Smooth muscle cell (in vitro differentiated cells): ENCODE measurements at regions not wholly inside any gene's neighbourhood (a gene's known extent, or its start where the extent isn't known, plus 50 kb on each side); places are given as distances from the start of the nearest gene placed in this dataset.

Source experiments
- DNase-seq: peaks from one replicate; lab custom pipeline; 2025; ENCODE audit not compliant: unreplicated experiment; lab: John Stamatoyannopoulos, UW
- H2AFZ ChIP-seq: fragments of 200-600 bp; sonication (generic); 2 replicates; pipeline ENCODE4 v1.6.0; 2016; ENCODE audit warnings: antibody characterized with exemption, low read depth, mild to moderate bottlenecking
- H3F3A ChIP-seq: fragments of 200-600 bp; sonication (generic); 2 replicates; pipeline ENCODE4 v1.6.0; 2017; ENCODE audit warnings: antibody characterized with exemption, low read depth
- H3K27ac ChIP-seq: fragments of 200-600 bp; sonication (generic); 2 replicates; pipeline ENCODE4 v1.5.1; 2016; ENCODE audit warnings: low read depth, mild to moderate bottlenecking
- H3K27me3 ChIP-seq: fragments of 200-600 bp; sonication (generic); 2 replicates; pipeline ENCODE4 v1.6.1; 2016; ENCODE audit warnings: low read depth, mild to moderate bottlenecking
- H3K36me3 ChIP-seq: fragments of 200-600 bp; sonication (generic); 2 replicates; pipeline ENCODE4 v1.5.1; 2016; ENCODE audit warnings: low read depth
- H3K4me1 ChIP-seq: fragments of 200-600 bp; sonication (generic); 2 replicates; pipeline ENCODE4 v1.5.1; 2016; ENCODE audit warnings: low read depth
- H3K4me2 ChIP-seq: fragments of 200-600 bp; sonication (generic); 2 replicates; pipeline ENCODE4 v1.6.0; 2016; ENCODE audit warnings: mild to moderate bottlenecking
- H3K4me3 ChIP-seq: fragments of 200-600 bp; sonication (generic); 2 replicates; pipeline ENCODE4 v1.5.1; 2016; ENCODE audit warnings: mild to moderate bottlenecking
- H3K79me2 ChIP-seq: fragments of 200-600 bp; sonication (generic); 2 replicates; pipeline ENCODE4 v1.6.0; 2016; ENCODE audit warnings: low read depth, mild to moderate bottlenecking
- H3K9ac ChIP-seq: fragments of 200-600 bp; sonication (generic); 2 replicates; pipeline ENCODE4 v1.6.0; 2016; ENCODE audit warnings: low read depth
- H3K9me3 ChIP-seq: fragments of 200-600 bp; sonication (generic); replicated peaks from 2 replicates; pipeline ENCODE4 v1.5.1; 2016; ENCODE audit warnings: low read depth
- H4K20me1 ChIP-seq: fragments of 200-600 bp; sonication (generic); 2 replicates; pipeline ENCODE4 v1.6.0; 2016; ENCODE audit warnings: low read depth
- WGBS: methylation state at CpG from one replicate; pipeline ENCODE4 v1.1.7; 2016; ENCODE audit warnings: low lambda C conversion rate; 5-methylcytosine and 5-hydroxymethylcytosine counted together
- TF ChIP-seq, protein P1 (sequence below): fragments of 200-600 bp; sonication (generic); IDR thresholded peaks from 2 replicates; pipeline ENCODE4 v1.5.1; 2017; ENCODE audit warnings: borderline replicate concordance, mild to moderate bottlenecking, antibody characterized with exemption; ENCODE audit not compliant: insufficient read depth, poor library complexity, severe bottlenecking

DNA sequence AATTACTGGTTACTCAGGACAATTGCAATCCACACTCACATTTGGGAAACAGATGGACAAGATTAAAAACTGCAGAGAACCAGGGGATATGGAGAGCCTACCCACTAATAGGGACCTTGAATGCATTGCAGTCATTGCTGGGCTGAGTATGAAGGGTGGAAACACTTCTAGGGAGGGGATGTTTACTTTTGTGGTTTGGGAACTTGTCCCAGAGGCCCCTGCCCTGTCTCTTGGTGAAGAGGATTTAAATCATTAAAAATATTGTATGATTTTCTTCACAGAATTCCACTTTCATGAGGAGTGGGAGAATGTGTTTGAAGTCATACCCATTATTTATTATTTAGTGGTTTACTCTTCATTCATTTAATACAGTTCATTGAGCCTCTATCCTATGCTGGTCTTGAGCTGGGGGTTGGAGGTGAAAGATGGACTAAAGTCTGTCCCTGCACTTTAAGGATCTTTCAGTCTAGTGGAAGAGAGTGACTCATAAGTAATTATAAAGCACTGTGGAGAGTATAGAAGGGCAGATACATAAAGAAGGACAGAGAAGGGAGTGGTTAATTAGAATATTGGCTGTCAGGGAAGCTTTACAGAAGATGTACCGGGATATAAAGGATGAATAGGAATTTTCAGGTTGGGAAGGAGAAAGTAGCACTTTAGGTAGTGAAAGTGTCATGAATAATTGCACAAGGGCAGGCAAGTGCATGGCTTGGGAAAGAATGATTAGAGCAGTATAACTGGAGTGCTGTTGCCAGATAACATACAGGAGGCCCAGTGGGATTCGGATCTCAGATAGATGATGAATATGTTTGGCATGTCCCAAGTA, 313.4 kb downstream of the LPIN1 start:
- H3K4me1 ChIP-seq = peaks cover 9% of the 10 kb centered on the region
- no peak overlapping the region for H2AFZ ChIP-seq
- peaks cover 11% of the 10 kb centered on the region for H3F3A ChIP-seq
- H3K4me2 ChIP-seq = peak overlapping the region; percentile 50
- H3K79me2 ChIP-seq = no peaks in the 10 kb centered on the region
- H3K27ac ChIP-seq = no peak overlapping the region
- no peak overlapping the region for H3K4me3 ChIP-seq
- H3K9ac ChIP-seq = no peak overlapping the region
- H3K9me3 ChIP-seq = no peaks in the 10 kb centered on the region
- H3K27me3 ChIP-seq = no peaks in the 10 kb centered on the region
- no peak for DNase-seq
- 32% methylated on average over 2 of the region's 2 CpGs for WGBS
- no peaks in the 10 kb centered on the region for H4K20me1 ChIP-seq
- TF ChIP-seq, protein P1, sequence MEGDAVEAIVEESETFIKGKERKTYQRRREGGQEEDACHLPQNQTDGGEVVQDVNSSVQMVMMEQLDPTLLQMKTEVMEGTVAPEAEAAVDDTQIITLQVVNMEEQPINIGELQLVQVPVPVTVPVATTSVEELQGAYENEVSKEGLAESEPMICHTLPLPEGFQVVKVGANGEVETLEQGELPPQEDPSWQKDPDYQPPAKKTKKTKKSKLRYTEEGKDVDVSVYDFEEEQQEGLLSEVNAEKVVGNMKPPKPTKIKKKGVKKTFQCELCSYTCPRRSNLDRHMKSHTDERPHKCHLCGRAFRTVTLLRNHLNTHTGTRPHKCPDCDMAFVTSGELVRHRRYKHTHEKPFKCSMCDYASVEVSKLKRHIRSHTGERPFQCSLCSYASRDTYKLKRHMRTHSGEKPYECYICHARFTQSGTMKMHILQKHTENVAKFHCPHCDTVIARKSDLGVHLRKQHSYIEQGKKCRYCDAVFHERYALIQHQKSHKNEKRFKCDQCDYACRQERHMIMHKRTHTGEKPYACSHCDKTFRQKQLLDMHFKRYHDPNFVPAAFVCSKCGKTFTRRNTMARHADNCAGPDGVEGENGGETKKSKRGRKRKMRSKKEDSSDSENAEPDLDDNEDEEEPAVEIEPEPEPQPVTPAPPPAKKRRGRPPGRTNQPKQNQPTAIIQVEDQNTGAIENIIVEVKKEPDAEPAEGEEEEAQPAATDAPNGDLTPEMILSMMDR = no peak
- no peaks in the 10 kb centered on the region for H3K36me3 ChIP-seq

DNA sequence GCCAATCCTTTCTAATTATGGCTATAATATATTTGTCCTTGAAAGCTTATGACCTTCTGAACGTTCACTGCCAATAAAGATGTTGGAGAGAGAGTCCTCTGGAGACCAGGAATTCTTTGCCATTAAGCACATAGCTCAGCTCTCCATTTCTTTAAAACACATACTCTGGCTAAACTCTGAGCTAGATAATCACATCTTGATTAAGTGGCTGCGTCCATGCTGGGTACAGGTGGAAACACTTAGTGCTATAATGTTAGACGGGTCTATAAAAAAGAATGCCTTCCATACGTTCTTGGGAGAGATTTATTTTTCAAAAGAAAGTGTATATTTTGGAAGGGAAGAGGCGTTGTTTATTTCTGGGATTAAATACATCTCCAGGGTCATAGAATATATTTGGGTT, 314.5 kb downstream of the LPIN1 start:
- Histone ChIP-seq H3K9ac (no peak overlapping the region), H3K9me3 (no peaks in the 10 kb centered on the region), H3K4me2 (peak overlapping the region; percentile 55), H3K79me2 (no peaks in the 10 kb centered on the region), H3K4me3 (no peak overlapping the region), H4K20me1 (no peaks in the 10 kb centered on the region), H3F3A (peaks cover 11% of the 10 kb centered on the region), H3K27me3 (no peaks in the 10 kb centered on the region), H3K4me1 (peaks cover 9% of the 10 kb centered on the region), H3K27ac (no peak overlapping the region), H2AFZ (no peak overlapping the region), H3K36me3 (no peaks in the 10 kb centered on the region)
- 74% methylated on average over 5 of the region's 5 CpGs for WGBS
- DNase-seq = no peak
- TF ChIP-seq, protein P1 = no peak

DNA sequence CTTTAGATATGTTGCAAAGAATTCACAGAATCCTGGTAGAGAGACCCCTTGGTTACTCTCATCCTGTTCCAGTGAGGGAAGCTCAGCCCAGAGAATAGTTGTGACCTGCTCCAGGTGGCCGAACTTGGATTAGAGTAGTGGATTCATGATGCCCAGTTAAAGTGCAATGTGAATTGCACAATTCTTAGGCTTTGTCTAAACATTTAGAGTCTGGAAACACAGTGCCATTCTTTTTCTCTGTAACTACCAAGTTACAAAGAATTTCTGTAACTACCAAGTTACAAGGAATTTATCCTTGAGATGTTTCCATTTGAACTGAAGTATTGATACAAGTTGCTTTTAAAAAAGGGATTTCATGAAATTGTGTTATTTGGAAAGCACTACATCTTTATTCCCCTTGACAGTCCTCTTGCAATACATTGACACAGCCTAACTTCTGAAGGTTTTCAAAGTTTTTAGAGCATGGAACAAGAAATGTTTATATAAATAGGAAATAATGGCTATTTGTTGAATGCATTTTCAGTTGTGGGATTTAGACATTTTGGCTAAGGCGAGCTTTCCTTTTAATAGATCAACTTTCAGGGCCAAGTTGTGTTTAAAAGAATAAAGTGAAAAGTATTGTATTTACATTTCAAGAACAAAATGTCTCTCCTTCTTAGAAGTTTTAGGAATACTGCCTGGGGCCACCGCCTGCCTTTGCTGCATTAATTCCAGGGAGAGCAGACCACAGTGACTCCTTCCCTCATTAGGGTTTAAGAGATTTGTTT, 315.0 kb downstream of the LPIN1 start:
- Histone ChIP-seq H3K9me3 (no peaks in the 10 kb centered on the region), H3K79me2 (no peaks in the 10 kb centered on the region), H4K20me1 (no peaks in the 10 kb centered on the region), H3K4me2 (peak overlapping the region; percentile 55), H3K4me3 (no peak overlapping the region), H3K27ac (no peak overlapping the region), H3K27me3 (no peaks in the 10 kb centered on the region), H2AFZ (no peak overlapping the region), H3F3A (peaks cover 11% of the 10 kb centered on the region), H3K9ac (no peak overlapping the region), H3K36me3 (no peaks in the 10 kb centered on the region), H3K4me1 (peaks cover 9% of the 10 kb centered on the region)
- TF ChIP-seq, protein P1 = no peak
- DNase-seq = no peak
- 64% methylated on average over 3 of the region's 3 CpGs for WGBS
